HG03135 (cell line): ENCODE measurements at regions not wholly inside any gene's neighbourhood (a gene's known extent, or its start where the extent isn't known, plus 50 kb on each side); places are given as distances from the start of the nearest gene placed in this dataset.
A peak's percentile ranks its signal among the peaks of the same experiment; 100 is the strongest.

Source experiments
- ATAC-seq: cut with Tn5 transposase; IDR thresholded peaks from one replicate; pipeline ENCODE4 v1.9.1; 2021; ENCODE audit warnings: mild to moderate bottlenecking, moderate library complexity; ENCODE audit not compliant: unreplicated experiment

DNA sequence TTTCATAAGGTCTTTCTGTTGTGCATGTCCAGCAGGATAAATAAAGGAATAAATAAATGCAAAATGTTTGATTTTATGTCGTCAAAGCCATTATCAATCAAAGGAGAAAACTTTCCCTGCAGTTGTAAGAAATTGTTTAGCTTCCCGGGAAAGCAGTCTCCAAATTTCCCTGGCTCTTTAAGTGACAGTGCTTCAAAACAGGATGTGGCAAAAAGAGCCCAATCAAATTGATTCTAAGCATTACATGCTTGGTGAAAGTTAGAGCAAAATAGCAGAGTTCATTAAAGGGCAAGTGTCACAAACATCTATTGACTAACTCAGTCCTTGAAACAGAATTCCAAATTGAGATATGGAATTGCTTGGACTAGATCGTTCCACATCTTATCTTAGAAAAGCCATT is 704.1 kb downstream of the PRELID2 start:
- ATAC-seq: no peak

DNA sequence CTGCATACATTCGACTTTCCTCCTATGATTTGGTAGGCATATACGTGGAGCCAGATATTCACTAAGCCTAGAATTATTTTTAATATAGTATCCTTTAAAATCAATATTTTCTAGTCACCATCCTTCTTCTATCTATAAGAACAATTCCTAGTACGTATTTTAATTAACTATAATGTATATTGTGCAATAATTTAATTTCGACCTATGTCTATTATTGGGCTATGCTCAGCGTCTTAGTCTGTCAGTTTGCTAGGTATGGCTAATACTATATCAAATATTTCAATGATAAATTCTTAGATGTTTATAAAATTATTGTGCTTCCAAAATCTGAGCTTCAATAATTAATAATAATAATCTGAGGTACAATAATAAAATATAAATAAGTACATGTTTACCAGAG is 705.3 kb downstream of the PRELID2 start:
- no peak for ATAC-seq

- ATAC-seq: no peak
These were observed 710.3 kb downstream of the PRELID2 start for GRCh38 chr5:145124806-145125205.

- ATAC-seq: no peak
These were observed 716.5 kb downstream of the PRELID2 start for GRCh38 chr5:145118611-145119010.

- ATAC-seq: no peak
These were observed 717.0 kb downstream of the PRELID2 start for GRCh38 chr5:145118127-145118526.

- no peak for ATAC-seq
These were observed 717.9 kb downstream of the PRELID2 start for GRCh38 chr5:145117285-145117684.

DNA sequence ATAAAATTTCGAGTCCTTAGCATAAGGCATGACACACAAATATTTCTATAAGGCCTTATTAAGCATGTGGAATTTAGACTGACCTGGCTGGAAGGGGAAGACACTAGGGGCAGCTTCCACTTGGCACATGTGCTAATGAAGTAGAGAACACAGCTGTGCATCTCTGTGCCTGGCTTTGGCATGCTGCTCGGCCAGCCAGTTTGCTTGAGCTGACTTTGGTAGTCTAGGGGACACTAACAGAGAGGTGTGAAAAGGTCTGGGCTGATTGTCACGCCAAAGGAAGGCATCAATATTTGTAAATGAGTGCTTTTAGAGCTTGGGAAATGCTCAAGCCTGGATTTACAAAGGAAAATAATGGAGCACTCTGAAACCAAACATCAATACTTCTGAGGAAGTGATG is 723.7 kb downstream of the PRELID2 start:
- ATAC-seq: no peak

DNA sequence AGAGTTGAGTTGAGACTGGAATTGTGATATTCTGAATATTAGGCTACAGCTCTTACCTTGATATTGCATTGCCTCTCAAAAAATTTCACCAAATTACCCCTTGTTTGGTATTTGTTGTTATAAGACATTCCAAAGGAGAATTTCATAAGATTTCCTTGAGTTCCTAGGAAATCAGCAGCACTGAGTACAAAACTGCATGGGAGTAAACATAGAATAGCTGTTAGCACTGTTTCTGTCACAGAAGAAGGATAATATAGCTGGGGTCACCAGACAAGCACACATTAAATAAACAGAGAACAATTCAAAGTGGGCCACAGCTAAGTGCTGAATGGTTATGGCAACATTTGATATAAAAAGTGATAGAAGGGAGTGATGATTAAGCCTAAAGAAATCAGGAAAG is 724.3 kb downstream of the PRELID2 start:
- no peak for ATAC-seq

DNA sequence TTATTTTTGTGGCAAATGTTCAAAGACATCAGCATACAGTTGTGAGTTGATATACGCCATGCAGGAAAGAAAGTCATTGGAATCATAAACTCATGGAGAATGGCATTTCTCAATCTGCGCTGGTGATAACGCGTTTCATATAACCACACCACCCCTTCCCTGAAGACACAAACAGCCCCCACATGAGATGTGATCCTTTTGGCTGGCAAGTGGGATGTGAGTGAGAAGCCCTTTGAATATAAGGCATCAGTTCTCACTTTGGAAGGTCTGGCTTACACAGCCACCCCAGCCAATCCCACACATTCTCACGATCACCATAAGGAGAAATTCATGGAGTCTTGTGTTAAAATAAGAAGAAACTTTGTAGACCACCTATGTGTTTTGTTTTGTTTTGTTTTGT is 725.0 kb downstream of the PRELID2 start:
- ATAC-seq: no peak

DNA sequence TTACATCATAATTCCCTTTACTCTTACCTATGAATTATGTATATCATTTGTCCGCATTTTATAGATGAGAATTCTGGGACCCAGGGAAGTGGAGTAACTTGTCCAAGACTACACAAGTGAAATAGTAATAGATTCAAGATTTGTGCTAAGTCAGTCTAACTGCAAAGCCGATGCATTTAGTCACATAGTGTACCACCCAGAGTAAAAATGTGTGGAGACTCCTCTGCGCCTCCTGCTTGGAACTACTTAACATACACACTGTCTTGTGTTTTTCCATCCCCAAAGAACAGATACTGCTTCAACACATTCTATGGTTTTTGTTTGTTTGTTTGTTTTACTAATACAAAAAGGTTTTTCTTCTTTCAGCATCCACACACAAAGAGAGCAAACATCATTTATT is 729.8 kb downstream of the PRELID2 start:
- no peak for ATAC-seq

DNA sequence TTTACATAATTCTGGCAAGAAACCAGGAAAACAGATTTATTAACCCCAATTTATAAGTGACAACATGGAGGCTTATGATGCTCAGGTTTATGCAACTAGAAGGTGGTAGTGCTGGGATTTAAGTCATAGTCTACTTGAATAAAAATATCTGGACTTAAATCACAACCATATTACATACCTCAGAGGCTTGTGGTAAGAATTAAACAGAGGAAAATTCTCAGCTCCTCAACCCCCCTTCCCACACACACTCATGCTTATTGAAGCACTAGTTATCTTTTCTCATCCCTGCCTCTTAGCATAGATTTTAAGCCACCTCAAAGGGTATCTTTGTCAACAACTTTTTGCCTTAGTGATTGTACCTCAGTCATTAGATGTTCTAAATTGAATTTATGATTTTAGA is 731.0 kb downstream of the PRELID2 start:
- no peak for ATAC-seq

DNA sequence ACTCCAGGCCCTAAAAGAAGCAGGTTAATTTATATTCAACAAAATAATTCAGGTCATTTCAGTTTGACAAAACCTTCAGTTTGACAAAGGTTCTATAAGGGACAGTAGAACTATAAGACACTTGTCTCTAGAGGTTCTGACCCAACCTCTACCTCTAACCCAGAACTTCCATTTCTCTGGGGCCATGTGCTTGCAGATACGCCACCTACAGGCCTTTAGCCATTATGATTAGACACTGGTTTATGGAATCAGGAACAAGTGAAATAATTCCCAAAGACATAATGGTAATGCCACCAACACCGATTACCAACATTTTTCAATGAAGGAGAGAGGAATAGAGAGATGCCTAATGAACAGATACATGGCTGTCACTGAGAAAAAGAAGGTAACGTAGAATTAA is 733.9 kb downstream of the PRELID2 start:
- ATAC-seq: no peak

- no peak for ATAC-seq
These were observed 745.0 kb downstream of the PRELID2 start for GRCh38 chr5:145090115-145090514.

DNA sequence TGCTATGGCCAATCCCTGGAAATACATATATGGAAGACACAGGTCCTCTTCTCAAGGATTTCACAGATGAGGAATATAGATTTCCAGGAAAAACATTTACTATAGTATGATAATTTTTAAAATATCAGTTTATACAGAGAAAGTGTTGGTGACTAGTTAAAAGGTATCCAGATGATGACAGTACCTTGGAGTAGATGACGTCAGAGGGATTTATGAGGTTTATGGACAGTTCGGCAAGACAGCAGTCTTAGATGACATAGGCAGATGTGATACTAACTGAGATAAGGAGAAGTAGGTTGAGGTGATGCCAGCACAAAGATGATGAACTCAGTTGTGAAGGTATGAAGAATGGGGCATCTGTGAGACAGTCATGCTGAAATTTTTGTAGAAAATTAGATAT is 750.3 kb downstream of the PRELID2 start:
- ATAC-seq: no peak

DNA sequence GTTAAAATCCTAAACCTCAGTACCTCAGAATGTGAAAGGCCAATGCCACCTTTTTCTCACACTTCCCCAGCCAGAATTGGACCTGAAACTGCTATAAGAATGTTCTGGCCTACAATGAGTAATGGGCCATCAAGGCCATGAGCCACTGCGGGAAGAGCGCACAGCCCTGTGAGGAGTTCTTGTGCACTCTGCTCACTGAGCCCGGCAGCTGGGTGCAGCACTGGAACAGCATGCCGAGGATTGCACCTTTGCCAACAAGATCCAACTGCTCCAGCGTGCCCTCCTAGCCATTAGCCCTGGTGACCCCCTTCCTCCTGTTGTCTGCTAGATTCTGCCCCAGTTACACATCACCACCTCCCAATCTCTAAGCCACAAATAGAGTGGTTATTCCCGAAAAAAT is 758.1 kb downstream of the PRELID2 start:
- ATAC-seq: no peak

DNA sequence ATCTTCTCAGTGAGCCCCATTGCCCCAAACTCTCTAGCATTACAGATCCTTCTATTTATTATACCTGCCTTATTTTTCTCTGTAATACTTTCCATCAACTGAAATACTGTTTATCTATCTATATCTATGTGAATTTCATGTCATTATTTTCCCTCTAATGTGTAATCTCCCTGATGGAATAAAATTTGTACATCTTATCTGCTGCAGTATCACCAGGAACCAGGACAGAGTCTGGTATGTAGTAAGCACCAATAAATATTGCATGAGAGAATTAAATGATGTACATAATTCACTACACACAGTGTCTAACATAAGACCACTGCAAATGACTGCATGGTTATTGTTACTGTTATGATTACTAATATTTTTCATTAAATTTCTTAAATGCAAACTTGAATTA is 759.1 kb downstream of the PRELID2 start:
- ATAC-seq: no peak

DNA sequence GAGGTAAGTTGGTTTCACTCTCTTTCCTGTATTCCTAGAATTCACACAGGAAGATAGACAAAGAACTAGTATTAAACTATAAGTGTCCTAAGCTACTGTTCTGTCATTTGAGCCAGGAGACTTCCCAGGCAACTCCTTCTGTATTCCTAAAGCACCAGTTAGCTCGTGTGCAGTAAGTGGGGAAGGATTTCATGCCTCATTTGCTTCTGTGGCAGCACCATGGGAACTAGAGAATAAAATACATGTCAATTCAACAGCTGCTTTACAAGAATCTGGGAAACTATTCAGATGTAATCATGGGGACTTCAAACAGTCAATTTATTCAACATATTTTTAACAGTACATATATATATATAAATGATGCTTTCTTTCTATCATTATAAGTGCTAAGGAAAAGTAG is 762.3 kb downstream of the PRELID2 start:
- ATAC-seq: no peak

DNA sequence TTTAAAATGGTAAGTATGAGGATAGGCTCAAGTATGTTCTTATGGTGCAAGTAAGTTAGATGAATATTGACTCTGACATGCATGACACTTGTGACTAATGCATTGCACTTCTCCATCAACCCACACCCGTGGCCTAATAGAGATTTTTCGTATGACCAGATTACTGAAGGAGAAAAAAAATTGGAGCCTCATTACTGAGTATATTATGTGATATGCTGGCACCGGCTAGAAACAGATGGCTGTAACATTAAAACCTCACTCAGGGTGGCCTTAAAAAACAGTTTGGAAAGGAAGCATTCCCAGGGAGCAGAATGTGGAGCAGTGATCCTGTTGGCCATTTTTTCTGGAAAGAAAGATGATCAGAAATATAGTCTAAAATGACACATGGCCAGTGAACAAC is 766.4 kb downstream of the PRELID2 start:
- ATAC-seq: no peak

DNA sequence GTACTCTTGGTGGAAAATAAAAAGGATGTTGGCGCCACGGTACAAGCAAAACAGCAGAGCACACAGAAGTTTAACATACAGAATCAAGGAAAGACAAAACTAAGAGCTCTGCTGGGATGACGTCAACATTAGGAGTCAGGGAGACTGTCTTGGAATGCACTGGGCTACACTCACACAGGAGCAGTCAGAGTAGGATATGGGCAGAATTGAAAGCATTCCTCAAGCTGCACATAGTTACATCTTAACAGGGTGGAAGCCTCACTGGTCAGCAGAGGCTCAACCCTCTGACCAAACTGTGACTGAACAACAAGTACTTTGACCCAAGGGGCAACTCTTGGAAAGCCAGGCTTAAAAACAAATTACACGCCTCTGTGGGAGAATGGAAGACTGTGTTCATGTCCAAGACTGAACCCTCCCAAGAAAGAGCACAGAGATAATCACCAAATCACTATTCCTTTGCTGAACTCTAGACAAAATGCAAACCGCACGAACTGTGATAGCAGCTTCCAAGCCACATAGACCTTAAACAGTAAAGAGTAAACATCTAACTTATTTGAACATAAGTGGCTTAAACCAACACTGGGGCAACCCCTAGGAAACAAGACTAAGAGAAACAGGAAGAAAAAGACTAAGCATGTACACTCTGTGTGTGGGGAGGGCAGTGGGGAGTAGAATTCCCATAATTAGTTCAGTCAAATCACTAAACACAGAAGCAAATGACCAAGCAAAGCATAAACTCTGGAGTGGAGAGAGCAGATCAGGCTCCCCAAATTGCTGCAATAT is 772.7 kb downstream of the PRELID2 start:
- no peak for ATAC-seq

DNA sequence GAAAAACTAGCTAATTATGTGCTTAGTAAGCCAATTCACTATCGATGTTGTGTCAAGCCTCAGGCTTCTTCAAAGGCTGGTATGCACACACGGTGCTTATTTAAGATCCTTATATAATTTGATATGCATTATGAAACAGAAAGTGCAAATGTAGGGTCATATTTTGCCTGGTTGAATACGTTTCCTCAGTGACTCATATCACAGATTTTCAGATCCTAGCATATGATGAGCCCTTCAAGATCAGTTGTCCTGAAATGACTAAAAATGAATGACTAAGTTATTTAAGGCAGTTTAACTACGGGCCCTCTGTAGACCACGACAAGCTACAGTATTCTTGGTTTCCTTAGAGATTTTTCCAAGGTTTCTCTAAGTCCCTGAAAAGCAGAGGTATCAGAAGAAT is 778.3 kb downstream of the PRELID2 start:
- peak; percentile 99 for ATAC-seq

DNA sequence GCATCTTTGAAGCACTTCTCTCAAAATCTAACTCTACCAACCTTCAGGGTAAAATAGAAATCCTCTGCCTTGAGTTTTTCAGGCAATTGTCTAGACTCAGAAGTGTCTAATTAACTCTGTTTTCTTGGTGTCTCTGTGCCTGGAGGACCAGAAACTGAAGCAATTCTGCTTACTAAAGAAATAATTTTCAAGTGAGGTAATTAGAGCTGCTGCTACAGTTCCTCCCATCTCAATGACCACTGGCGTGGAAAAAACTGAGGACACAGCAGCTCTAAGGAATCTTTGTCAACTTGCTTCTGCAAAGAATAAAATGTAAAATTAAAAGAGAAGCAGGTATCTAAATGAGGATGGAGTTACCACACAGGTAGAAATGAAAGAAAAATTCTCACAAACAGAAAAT is 785.0 kb downstream of the PRELID2 start:
- ATAC-seq: no peak

GRCh38 chr5:145044970-145045369 is 790.2 kb downstream of the PRELID2 start:
- ATAC-seq: no peak

- no peak for ATAC-seq
These were observed 806.5 kb downstream of the PRELID2 start for GRCh38 chr5:145028626-145029025.
